ENCODE measurements at regions not wholly inside any gene's neighbourhood (a gene's known extent, or its start where the extent isn't known, plus 50 kb on each side); places are given as distances from the start of the nearest gene placed in this dataset.

- TF ChIP-seq POLR2A (IDR thresholded peaks at IDR 0.05) (no peak), CTCF (IDR thresholded peaks at IDR 0.05) (no peak), POLR2AphosphoS5 (IDR thresholded peaks at IDR 0.05) (no peak), EP300 (IDR thresholded peaks at IDR 0.05) (no peak)
- ATAC-seq, result no peak
- Histone ChIP-seq H3K27ac (peak overlapping the region in 1 of 4 donors; percentile 32), H3K4me3 (no peak overlapping the region), H3K27me3 (no peaks in the 10 kb centered on the region), H3K36me3 (no peaks in the 10 kb centered on the region), H3K9me3 (no peaks in the 10 kb centered on the region), H3K4me1 (no peaks in the 10 kb centered on the region)
- WGBS, 2 donors (ENCODE audit: low coverage in 1 of 2), result 52 to 63% methylated on average over 6 of the region's 6 CpGs
These were observed 62.1 kb downstream of the CTAGE1 start for GRCh38 chr18:22355598-22355997.

- Histone ChIP-seq H3K27me3 (no peaks in the 10 kb centered on the region), H3K36me3 (no peaks in the 10 kb centered on the region), H3K9me3 (no peaks in the 10 kb centered on the region), H3K27ac (peak overlapping the region in 1 of 4 donors; percentile 32), H3K4me1 (no peaks in the 10 kb centered on the region), H3K4me3 (no peak overlapping the region)
- no peak for ATAC-seq
- no peak for TF ChIP-seq EP300 (IDR thresholded peaks at IDR 0.05)
- no peak for TF ChIP-seq POLR2A (IDR thresholded peaks at IDR 0.05)
- TF ChIP-seq POLR2AphosphoS5 (IDR thresholded peaks at IDR 0.05), result no peak
- TF ChIP-seq CTCF (IDR thresholded peaks at IDR 0.05), result no peak
- 81 to 84% methylated on average over 5 to 6 of the region's 6 CpGs for WGBS, 2 donors (ENCODE audit: low coverage in 1 of 2)
These were observed 62.6 kb downstream of the CTAGE1 start for GRCh38 chr18:22355069-22355468.

- Histone ChIP-seq H3K4me1 (peaks cover 0 to 45% (median 10%) of the 10 kb centered on the region in 3 donors), H3K27ac (peak overlapping the region in 2 of 4 donors; percentile 74 to 82), H3K9me3 (no peaks in the 10 kb centered on the region), H3K4me3 (no peak overlapping the region), H3K27me3 (peaks cover 8% of the 10 kb centered on the region), H3K36me3 (no peaks in the 10 kb centered on the region)
- ATAC-seq, result no peak
- TF ChIP-seq POLR2AphosphoS5 (IDR thresholded peaks at IDR 0.05) (no peak), CTCF (IDR thresholded peaks at IDR 0.05) (no peak), POLR2A (IDR thresholded peaks at IDR 0.05) (no peak), EP300 (IDR thresholded peaks at IDR 0.05) (no peak)
- 78 to 83% methylated on average over 5 to 8 of the region's 8 CpGs for WGBS, 2 donors (ENCODE audit: low coverage in 1 of 2)
These were observed 67.7 kb downstream of the CTAGE1 start for GRCh38 chr18:22349966-22350365.

- Histone ChIP-seq H3K4me1 (peaks cover 0 to 45% (median 10%) of the 10 kb centered on the region in 3 donors), H3K36me3 (no peaks in the 10 kb centered on the region), H3K27me3 (peaks cover 8% of the 10 kb centered on the region), H3K27ac (peak overlapping the region; percentile 25 to 82 (median 70)), H3K4me3 (peak overlapping the region; percentile 51 to 55), H3K9me3 (no peaks in the 10 kb centered on the region)
- TF ChIP-seq POLR2A (IDR thresholded peaks at IDR 0.05) (no peak), POLR2AphosphoS5 (IDR thresholded peaks at IDR 0.05) (peak; percentile 22), EP300 (IDR thresholded peaks at IDR 0.05) (no peak), CTCF (IDR thresholded peaks at IDR 0.05) (no peak)
- 59 to 76% methylated on average over 3 to 11 of the region's 11 CpGs for WGBS, 2 donors (ENCODE audit: low coverage in 1 of 2)
- ATAC-seq, result no peak
These were observed 68.3 kb downstream of the CTAGE1 start for GRCh38 chr18:22349317-22349898.

Data from gastroesophageal sphincter (tissue), 4 donors.